GM19452 (cell line): ENCODE measurements at regions not wholly inside any gene's neighbourhood (a gene's known extent, or its start where the extent isn't known, plus 50 kb on each side); places are given as distances from the start of the nearest gene placed in this dataset.
"Not testable (repeated sequence)": the region's sequence is repeated elsewhere in the genome, so short reads cannot be mapped to it uniquely, and the experiment has no call there.

Experiments
- ATAC-seq: cut with Tn5 transposase; IDR thresholded peaks from one replicate; pipeline ENCODE4 v1.9.1; 2021; ENCODE audit not compliant: unreplicated experiment

DNA sequence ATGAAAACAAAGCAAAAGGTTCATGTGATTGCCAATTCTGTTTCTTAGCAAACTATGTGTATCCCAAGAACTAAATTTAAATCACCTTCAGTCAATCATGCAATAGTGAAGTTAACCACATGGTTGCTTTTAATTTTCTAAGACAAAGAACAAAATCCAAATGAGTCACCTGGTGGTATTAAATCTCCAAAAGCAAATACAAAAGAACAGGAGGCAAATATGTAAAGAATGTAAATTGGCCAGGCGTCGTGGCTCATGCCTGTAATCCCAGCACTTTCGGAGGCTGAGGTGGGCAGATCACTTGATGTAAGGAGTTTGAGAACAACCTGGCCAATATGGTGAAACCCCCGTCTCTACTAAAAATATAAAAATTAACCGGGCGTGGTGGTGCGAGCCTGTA is 54.2 kb upstream of the PIK3R4 start:
- no peak for ATAC-seq

DNA sequence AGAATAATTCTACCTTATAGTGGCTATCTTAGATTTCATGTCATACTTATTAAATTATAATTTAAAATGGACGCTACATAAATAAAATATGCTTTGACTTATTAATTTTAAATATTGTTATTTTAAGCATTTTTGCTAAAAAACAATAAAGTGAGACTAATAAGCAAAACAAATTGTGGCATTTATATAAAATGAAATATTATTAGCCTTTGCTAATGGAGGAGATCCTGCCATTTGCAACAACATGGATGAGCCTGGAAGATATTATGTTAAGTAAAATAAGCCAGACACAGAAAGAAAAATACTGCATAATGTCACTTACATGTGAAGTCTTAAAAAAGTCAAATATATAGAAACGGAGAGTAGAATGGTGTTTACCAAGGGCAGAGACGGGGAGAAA is 54.8 kb upstream of the PIK3R4 start:
- no peak for ATAC-seq

GRCh38 chr3:130811557-130811956 is 64.9 kb upstream of the PIK3R4 start:
- ATAC-seq = no peak

DNA sequence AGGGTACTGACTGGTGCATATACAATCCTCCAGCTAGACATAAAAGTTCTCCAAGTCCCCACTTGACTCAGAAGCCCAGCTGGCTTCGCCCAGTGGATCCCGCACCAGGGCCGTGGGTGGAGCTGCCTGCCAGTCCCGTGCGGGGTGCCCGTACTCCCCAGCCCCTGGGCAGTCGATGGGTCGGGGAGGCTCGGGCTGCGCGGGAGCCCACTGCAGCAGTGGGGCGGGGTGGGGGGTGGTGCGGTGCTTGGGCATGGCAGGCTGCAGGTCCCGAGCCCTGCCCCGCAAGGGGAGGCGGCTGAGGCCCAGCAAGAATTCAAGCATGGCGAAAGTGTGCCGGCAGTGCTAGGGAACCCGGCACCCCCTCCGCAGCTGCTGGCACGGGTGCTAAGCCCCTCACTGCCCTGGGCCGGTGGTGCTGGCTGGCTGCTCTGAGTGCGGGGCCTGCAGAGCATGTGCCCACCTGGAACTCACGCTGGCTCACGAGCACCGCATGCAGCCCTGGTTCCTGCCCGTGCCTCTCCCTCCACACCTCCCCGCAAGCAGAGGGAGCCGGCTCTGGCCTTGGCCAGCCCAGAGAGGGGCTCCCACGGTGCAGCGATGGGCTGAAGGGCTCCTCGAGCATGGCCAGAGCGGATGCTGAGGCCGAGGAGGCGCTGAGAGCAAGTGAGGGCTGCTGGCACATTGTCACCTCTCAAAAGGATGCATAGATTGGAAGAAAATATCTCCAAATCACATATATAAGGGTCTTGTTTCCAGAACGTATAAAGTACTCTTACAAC is 68.3 kb upstream of the PIK3R4 start:
- no peak for ATAC-seq

- no peak for ATAC-seq
These were observed 70.2 kb upstream of the PIK3R4 start for GRCh38 chr3:130816561-130817445.

DNA sequence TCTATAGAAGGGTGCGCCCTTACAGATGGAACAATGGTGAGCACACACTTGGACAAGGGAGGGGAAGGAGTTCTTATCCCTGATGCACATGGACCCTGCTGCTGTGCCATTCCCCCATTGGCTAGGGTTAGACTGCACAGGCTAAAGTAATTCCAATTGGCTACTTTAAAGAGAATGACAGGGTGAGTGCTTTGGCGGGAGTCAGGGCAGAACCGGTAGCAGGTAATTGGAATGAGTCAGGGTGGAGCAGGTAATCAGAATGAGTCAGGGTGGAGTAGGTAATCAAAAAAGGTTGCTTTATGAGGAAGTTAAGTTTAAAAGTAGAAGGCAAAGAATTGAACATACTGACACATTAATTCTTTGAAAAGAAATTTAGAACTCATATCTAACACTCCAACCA is 71.4 kb upstream of the PIK3R4 start:
- not testable (repeated sequence) for ATAC-seq

DNA sequence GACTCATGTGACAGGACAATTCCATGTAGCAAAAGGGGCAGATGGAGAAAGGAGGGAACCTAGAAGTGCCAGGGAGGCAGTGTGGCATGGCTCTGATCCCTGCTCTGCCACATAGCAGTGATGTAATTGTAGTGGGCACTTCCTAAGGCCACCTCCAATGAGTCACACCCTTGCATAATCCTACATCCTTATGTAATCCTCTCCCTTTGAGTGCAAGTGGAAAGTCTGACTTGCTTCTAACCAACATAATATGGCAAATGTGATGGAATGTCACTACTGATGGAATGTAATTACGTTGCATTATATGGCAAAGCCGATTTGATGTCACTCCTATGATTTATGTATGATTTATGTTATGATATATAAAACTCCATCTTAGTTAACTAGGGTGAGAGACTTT is 72.9 kb upstream of the ATP2C1 start:
- ATAC-seq = no peak

- ATAC-seq = no peak
These were observed 72.1 kb upstream of the ATP2C1 start for GRCh38 chr3:130821806-130822205.

- no peak for ATAC-seq
These were observed 70.5 kb upstream of the ATP2C1 start for GRCh38 chr3:130823241-130823884.

DNA sequence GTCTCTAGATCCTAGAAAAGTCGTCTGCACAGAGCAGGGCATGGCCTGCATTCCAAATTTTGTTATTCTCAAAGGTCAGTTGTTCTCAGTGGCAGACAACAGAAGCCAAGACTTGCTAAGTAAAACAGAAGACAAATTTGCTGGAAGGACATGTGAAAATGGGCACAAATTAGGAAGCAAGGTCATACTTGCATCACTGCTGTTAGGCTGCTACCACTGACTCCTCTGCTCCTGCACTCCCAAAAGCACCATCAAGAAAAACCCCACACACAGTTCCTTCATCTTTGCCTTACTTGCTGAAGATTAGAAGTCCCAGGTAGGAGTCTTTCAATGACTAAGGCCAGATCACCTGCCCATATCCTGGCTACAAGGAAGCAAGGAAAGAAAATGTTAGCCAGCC is 69.9 kb upstream of the ATP2C1 start:
- no peak for ATAC-seq

- ATAC-seq = no peak
These were observed 68.1 kb upstream of the ATP2C1 start for GRCh38 chr3:130825762-130826299.

- ATAC-seq = no peak
These were observed 67.2 kb upstream of the ATP2C1 start for GRCh38 chr3:130826516-130827182.

DNA sequence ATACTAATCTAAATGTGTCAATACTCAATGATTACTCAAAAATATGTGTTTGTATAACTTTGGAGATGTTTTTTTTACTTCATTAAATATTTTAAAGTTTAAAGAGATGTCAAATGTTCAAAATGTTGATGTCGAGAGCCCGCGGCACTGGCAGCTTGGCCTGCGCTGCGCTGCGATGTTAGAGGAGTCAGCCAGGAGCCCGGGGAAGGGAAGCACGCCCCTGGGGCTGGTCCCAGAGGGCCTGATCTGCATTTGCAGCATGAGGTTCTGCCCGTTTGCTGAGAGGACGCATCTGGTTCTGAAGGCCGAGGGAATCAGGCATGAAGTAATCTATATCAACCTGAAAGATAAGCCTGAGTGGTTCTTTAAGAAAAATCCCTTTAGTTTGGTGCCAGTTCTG is 66.4 kb upstream of the ATP2C1 start:
- ATAC-seq = no peak

GRCh38 chr3:130828948-130829947 is 64.6 kb upstream of the ATP2C1 start:
- ATAC-seq = no peak

- no peak for ATAC-seq
These were observed 62.0 kb upstream of the ATP2C1 start for GRCh38 chr3:130831719-130832400.

DNA sequence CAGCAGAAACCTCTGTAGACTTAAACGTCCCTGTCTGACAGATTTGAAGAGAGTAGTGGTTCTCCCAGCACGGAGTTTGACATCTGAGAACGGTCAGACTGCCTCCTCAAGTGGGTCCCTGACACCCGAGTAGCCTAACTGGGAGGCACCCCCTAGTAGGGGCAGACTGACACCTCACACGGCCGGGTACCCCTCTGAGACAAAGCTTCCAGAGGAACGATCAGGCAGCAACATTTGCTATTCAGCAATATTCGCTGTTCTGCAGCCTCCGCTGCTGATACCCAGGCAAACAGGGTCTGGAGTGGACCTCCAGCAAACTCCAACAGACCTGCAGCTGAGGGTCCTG is 61.5 kb upstream of the ATP2C1 start:
- ATAC-seq = not testable (repeated sequence)

GRCh38 chr3:130834476-130834875 is 59.4 kb upstream of the ATP2C1 start:
- no peak for ATAC-seq

- ATAC-seq = no peak
These were observed 58.4 kb upstream of the ATP2C1 start for GRCh38 chr3:130835483-130835882.

DNA sequence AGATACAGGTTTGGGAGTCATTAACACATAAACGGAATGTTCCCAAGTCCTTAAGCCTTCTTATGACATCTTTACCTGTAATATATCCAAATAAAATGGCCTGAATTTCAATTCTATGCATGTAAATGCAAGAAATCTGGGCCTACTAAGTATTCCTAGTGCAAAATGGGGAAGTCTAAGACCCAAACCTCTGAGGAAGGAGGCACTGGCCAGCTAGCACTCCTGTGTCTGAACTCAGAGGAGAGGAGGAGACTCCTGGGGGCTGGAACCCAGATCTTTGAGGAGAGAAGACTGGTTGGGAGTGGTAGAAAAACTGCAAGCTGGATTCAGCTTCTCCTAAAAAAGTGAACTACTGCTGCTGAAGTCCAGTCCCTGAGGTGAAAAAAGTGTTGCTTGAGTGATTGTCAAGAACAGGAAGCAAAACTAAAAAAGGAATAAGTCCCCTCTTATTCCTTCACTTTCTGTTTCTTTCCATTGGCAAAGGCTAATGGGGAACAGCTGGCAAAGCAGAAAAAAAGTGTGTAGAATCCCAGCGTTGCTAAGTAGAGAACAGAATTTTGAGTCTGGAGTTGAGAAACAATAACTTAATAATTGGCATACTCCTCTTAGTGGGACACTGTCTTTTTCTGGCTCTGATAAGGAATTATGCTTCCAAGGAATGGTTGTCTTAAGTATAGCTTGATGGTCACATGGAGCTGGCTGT is 54.8 kb upstream of the ATP2C1 start:
- peak; percentile 24 for ATAC-seq
